OCI-LY1 (cell line): ENCODE measurements at regions not wholly inside any gene's neighbourhood (a gene's known extent, or its start where the extent isn't known, plus 50 kb on each side); places are given as distances from the start of the nearest gene placed in this dataset.

Experiments used
- CTCF ChIP-seq: fragments of 200-600 bp; sonication (generic), shearing (Covaris generic); IDR thresholded peaks from 2 replicates; pipeline ENCODE4 v1.5.1; 2017; ENCODE audit warnings: mild to moderate bottlenecking, antibody characterized with exemption, low read length, moderate library complexity, mixed read lengths
- EZH2 ChIP-seq: fragments of 200-600 bp; sonication (generic), shearing (Covaris generic); IDR thresholded peaks from 2 replicates; pipeline ENCODE4 v1.8.0; 2017; ENCODE audit warnings: borderline replicate concordance, mixed run types, mild to moderate bottlenecking, antibody characterized with exemption, low read length, moderate library complexity, mixed read lengths

- no peak for TF ChIP-seq CTCF
- TF ChIP-seq EZH2: no peak
Observed at GRCh38 chr2:238657132-238658053, 190.5 kb upstream of the TWIST2 start.
